ENCODE measurements at regions not wholly inside any gene's neighbourhood (a gene's known extent, or its start where the extent isn't known, plus 50 kb on each side); places are given as distances from the start of the nearest gene placed in this dataset.

GRCh38 chr10:3975016-3975415 is 190.0 kb upstream of the KLF6 start:
- TF ChIP-seq, protein P1, sequence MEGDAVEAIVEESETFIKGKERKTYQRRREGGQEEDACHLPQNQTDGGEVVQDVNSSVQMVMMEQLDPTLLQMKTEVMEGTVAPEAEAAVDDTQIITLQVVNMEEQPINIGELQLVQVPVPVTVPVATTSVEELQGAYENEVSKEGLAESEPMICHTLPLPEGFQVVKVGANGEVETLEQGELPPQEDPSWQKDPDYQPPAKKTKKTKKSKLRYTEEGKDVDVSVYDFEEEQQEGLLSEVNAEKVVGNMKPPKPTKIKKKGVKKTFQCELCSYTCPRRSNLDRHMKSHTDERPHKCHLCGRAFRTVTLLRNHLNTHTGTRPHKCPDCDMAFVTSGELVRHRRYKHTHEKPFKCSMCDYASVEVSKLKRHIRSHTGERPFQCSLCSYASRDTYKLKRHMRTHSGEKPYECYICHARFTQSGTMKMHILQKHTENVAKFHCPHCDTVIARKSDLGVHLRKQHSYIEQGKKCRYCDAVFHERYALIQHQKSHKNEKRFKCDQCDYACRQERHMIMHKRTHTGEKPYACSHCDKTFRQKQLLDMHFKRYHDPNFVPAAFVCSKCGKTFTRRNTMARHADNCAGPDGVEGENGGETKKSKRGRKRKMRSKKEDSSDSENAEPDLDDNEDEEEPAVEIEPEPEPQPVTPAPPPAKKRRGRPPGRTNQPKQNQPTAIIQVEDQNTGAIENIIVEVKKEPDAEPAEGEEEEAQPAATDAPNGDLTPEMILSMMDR (IDR thresholded peaks at IDR 0.05), result no peak
- TF ChIP-seq POLR2A (IDR thresholded peaks at IDR 0.05), result no peak

All from testis (tissue), 2 donors.